Activated naive CD8-positive, alpha-beta T cell treated with anti-CD3 and anti-CD28 coated beads, Interleukin-2, amount 10 ng/mL, durations not matched to agents 7 days and 5 days (primary cell): ENCODE measurements at regions not wholly inside any gene's neighbourhood (a gene's known extent, or its start where the extent isn't known, plus 50 kb on each side); places are given as distances from the start of the nearest gene placed in this dataset.
"Not testable (repeated sequence)": the region's sequence is repeated elsewhere in the genome, so short reads cannot be mapped to it uniquely, and the experiment has no call there.

Experiments
- ATAC-seq: fragments of 150-1000 bp; cut with Tn5 transposase; one replicate; pipeline ENCODE4 v1.10.0; 2021; ENCODE audit warnings: low read depth, moderate library complexity
- POLR2A ChIA-PET: fragments of 350-600 bp; sonication (Branson Sonifier 250); formaldehyde crosslinking; loops from one replicate; lab custom pipeline; 2021; ENCODE audit warnings: antibody characterized with exemption; lab: Charles Lee
- DNase-seq: peaks from one replicate; pipeline ENCODE4 v3.0.0; 2021
- H3K27ac Mint-ChIP-seq: one replicate; pipeline ENCODE4 v1.8.0; 2022; ENCODE audit warnings: mild to moderate bottlenecking, mixed read lengths
- H3K27me3 Mint-ChIP-seq: one replicate; pipeline ENCODE4 v1.8.0; 2022; ENCODE audit warnings: mild to moderate bottlenecking, moderate library complexity, mixed read lengths
- H3K36me3 Mint-ChIP-seq: one replicate; pipeline ENCODE4 v1.8.0; 2021; ENCODE audit warnings: mild to moderate bottlenecking, mixed read lengths
- H3K4me1 Mint-ChIP-seq: one replicate; pipeline ENCODE4 v1.8.0; 2021; ENCODE audit warnings: mixed read lengths
- H3K4me3 Mint-ChIP-seq: one replicate; pipeline ENCODE4 v1.8.0; 2022; ENCODE audit warnings: mild to moderate bottlenecking, moderate library complexity, mixed read lengths
- H3K9me3 Mint-ChIP-seq: one replicate; pipeline ENCODE4 v1.8.0; 2021; ENCODE audit warnings: mixed read lengths

DNA sequence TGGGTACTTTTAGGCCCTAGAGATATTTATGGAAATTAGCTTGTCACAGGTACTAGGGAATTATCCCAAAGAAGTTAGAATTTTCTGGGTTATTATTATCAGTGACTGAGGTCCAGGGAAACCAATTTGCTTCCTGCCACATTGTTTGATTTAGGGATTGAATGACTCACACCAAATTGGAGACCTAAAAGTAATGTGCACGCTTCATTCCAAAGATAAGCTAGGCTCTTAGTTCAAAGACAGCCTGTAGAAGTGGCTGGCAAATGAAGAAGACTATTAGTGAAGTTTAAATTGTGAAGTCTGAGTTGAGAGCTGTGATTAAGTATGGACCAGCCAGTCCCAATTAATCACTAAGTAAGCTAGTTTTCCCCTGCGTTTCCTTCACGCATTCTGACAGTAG lies 188.1 kb upstream of the MYO3A start:
- Mint-ChIP-seq H3K27me3 (peaks cover 2% of the 10 kb centered on the region), H3K9me3 (no peaks in the 10 kb centered on the region), H3K36me3 (no peaks in the 10 kb centered on the region), H3K4me3 (no peak overlapping the region), H3K27ac (no peak overlapping the region), H3K4me1 (no peaks in the 10 kb centered on the region)
- ATAC-seq (no peak), DNase-seq (no peak)
- POLR2A ChIA-PET = no interaction called here

DNA sequence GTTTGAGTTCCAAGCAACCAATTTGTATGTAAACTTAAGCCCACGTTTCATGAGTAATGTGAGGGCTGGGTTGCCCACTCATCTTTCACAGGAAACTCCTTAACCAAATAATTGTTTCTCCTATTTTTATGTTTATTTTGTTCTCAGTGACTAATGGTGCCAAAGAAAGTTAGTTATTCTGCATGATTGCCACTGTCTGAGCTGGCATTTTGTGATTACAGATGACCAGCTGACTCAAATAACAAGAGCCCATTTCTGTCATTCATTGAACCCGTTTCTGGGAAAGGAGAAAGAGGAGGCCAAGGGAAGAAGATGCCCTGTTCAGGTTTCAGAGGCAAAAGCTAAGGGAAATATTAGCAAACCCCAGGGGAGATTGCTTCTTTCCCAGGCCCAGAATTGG lies 186.9 kb upstream of the MYO3A start:
- ATAC-seq (no peak), DNase-seq (no peak)
- no peaks in the 10 kb centered on the region for H3K9me3 Mint-ChIP-seq
- H3K27me3 Mint-ChIP-seq = peaks cover 2% of the 10 kb centered on the region
- H3K4me3 Mint-ChIP-seq = no peak overlapping the region
- POLR2A ChIA-PET = no interaction called here
- no peaks in the 10 kb centered on the region for H3K4me1 Mint-ChIP-seq
- no peaks in the 10 kb centered on the region for H3K36me3 Mint-ChIP-seq
- H3K27ac Mint-ChIP-seq = no peak overlapping the region

DNA sequence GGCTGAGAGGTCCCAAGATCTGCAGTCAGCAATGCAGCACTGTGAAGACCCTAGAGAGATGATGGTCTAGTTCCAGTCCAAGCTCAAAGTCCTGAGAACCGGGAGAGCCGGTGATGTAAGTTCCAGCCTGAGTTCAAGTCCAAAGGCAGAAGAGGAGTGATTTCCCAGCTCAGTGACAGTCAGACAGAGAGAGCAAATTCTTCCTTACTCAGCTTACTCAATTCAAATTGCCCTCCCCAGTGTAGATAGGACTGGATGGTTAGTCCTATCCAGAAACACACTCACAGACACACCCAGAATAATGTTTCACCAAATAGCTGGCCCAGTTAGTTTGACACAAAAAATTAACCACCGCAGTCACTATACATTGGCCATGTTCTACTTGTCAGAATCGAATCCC lies 185.5 kb upstream of the MYO3A start:
- DNase-seq = no peak
- ATAC-seq = no peak
- no peak overlapping the region for H3K27ac Mint-ChIP-seq
- H3K4me3 Mint-ChIP-seq = no peak overlapping the region
- no peaks in the 10 kb centered on the region for H3K36me3 Mint-ChIP-seq
- H3K27me3 Mint-ChIP-seq = peaks cover 2% of the 10 kb centered on the region
- no peaks in the 10 kb centered on the region for H3K4me1 Mint-ChIP-seq
- POLR2A ChIA-PET = no interaction called here
- H3K9me3 Mint-ChIP-seq = no peaks in the 10 kb centered on the region

DNA sequence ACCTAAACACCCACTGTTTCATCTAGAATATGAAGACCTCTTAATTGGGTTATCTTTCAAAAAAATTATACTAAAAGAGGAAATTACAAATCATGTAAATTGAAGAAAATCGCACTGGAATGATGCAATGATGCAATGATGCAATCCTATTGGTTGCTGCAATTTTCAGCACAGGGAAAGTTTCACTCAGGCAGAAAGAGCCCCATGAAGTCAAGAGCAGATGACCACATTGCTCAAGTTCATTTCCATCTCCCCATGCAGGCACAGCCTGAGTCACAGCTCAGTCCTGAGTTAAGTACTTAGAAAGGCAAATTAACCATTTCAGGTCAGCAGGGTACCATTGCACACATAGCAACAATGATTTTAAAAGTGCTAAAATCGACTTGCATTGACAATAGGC lies 180.3 kb upstream of the MYO3A start:
- Mint-ChIP-seq H3K4me1 (no peaks in the 10 kb centered on the region), H3K27me3 (no peaks in the 10 kb centered on the region), H3K4me3 (no peak overlapping the region), H3K9me3 (no peaks in the 10 kb centered on the region), H3K36me3 (no peaks in the 10 kb centered on the region), H3K27ac (no peak overlapping the region)
- DNase-seq (no peak), ATAC-seq (no peak)
- POLR2A ChIA-PET = no interaction called here

DNA sequence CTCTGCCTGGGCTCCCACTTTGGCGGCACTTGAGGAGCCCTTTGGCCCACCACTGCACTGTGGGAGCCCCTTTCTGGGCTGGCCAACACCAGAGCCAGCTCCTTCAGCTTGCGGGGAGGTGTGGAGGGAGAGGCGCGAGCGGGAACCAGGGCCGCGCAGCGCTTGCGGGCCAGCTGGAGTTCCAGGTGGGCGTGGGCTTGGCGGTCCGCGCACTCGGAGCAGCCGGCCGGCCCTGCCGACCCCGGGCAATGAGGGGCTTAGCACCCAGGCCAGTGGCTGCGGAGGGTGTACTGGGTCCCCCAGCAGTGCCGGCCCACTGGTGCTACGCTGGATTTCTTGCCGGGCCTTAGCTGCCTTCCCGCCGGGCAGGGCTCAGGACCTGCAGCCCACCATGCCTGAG lies 178.2 kb upstream of the MYO3A start:
- DNase-seq, H3K4me1 Mint-ChIP-seq, H3K9me3 Mint-ChIP-seq, H3K27ac Mint-ChIP-seq, H3K36me3 Mint-ChIP-seq, POLR2A ChIA-PET, ATAC-seq, H3K27me3 Mint-ChIP-seq, H3K4me3 Mint-ChIP-seq: not testable (repeated sequence)

DNA sequence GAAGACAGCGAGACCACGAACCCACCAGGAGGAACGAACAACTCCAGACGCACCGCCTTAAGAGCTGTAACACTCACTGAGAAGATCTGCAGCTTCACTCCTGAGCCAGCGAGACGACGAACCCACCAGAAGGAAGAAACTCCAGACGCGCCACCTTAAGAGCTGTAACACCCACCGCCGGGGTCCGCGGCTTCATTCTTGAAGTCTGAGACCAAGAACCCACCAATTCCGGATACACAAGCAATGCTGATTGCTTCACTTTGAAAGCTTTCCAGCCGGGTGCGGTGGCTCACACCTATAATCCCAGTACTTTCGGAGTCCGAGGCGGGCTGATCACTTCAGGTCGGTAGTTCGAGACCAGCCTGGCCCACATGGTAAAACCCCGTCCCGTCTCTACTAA lies 177.2 kb upstream of the MYO3A start:
- no peak overlapping the region for H3K27ac Mint-ChIP-seq
- H3K4me3 Mint-ChIP-seq = no peak overlapping the region
- DNase-seq = no peak
- H3K36me3 Mint-ChIP-seq = no peaks in the 10 kb centered on the region
- H3K4me1 Mint-ChIP-seq = no peaks in the 10 kb centered on the region
- H3K27me3 Mint-ChIP-seq = peaks cover 2% of the 10 kb centered on the region
- H3K9me3 Mint-ChIP-seq = no peaks in the 10 kb centered on the region
- POLR2A ChIA-PET = no interaction called here
- ATAC-seq = no peak

DNA sequence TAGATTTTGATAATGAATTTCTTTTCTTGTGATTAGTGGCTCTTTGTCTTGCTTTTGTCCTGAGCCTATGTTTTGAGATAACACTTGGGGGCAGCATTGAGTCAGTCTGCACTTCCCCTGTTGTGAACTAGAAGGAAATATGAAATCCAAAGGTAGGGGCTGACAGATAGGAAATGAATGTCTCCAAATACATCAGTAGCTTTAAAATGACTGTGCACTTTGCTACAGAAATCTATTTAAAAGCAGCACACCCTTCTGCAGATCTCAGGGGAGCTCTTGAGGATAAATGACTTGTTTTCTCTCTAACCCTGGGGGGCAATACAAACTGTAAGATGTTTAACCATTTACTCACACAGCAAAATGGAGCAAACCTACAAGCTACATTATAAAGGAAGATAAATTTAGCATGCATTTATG lies 176.0 kb upstream of the MYO3A start:
- Mint-ChIP-seq H3K27me3 (peaks cover 2% of the 10 kb centered on the region), H3K36me3 (no peaks in the 10 kb centered on the region), H3K4me1 (no peaks in the 10 kb centered on the region), H3K4me3 (no peak overlapping the region), H3K27ac (no peak overlapping the region), H3K9me3 (no peaks in the 10 kb centered on the region)
- DNase-seq (no peak), ATAC-seq (no peak)
- POLR2A ChIA-PET = no interaction called here

DNA sequence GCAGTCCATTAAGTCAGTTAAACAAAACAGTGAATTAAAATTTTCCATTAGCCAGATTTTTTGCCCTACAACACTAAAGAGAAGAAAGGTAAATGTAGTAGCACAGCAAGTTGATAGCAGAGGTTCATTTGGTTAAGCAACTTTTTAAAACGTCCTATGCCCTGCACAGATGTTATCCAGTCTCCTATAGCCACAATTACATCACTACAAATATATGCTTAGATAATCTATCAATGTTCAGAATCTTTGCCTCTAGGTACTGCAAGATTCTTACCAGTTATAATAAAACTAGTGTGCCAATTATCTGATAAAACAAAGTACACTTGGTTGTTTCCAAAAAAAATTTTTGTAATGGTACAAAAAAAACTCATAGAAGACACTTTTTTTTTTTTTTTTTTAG lies 175.5 kb upstream of the MYO3A start:
- H3K27ac Mint-ChIP-seq = no peak overlapping the region
- ATAC-seq = no peak
- no peaks in the 10 kb centered on the region for H3K36me3 Mint-ChIP-seq
- no peaks in the 10 kb centered on the region for H3K9me3 Mint-ChIP-seq
- no peak for DNase-seq
- H3K4me1 Mint-ChIP-seq = no peaks in the 10 kb centered on the region
- H3K27me3 Mint-ChIP-seq = peaks cover 2% of the 10 kb centered on the region
- H3K4me3 Mint-ChIP-seq = no peak overlapping the region
- POLR2A ChIA-PET = no interaction called here

DNA sequence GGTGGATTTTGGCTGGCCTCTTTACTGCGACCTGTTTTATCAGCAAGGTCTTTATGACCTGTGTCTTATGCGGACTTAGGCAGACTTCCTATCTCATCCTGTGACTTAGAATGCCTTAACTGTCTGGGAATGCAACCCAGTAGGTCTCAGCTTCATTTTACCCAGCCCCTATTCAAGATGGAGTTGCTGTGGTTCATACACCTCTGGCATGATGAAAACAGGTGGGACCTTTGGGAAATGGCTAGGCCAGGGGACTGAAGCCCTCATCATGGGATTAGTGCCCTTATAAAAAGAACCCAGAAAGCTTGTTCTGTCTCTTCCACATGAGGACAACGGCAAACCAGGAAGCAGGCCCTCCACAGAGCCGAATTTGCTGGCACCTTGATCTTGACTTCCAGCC lies 172.1 kb upstream of the MYO3A start:
- no peak overlapping the region for H3K4me3 Mint-ChIP-seq
- no peaks in the 10 kb centered on the region for H3K36me3 Mint-ChIP-seq
- ATAC-seq (no peak), DNase-seq (no peak)
- POLR2A ChIA-PET = no interaction called here
- no peaks in the 10 kb centered on the region for H3K4me1 Mint-ChIP-seq
- H3K9me3 Mint-ChIP-seq = no peaks in the 10 kb centered on the region
- no peak overlapping the region for H3K27ac Mint-ChIP-seq
- H3K27me3 Mint-ChIP-seq = peaks cover 4% of the 10 kb centered on the region

DNA sequence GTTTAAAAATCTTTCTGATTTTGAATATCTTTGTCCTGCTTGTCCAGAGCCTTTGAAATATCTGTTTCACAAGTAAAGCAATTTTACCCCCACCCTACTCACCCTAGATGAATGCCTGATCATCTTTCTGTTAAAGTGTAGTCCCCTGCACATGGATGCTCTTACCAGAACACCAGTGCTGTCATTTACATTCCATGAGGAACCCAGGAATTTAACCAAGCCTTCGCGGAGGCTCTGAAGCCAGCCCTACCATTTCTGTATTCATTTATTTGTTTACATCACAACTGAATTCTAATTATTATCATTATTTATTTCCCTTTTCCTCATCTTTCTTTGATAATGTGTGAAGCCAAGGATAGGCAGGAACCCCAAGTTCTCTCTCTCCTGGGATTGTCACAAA lies 167.8 kb upstream of the MYO3A start:
- Mint-ChIP-seq H3K4me1 (no peaks in the 10 kb centered on the region), H3K9me3 (no peaks in the 10 kb centered on the region), H3K4me3 (no peak overlapping the region), H3K27me3 (peaks cover 7% of the 10 kb centered on the region), H3K36me3 (no peaks in the 10 kb centered on the region), H3K27ac (no peak overlapping the region)
- POLR2A ChIA-PET = no interaction called here
- ATAC-seq (no peak), DNase-seq (no peak)

DNA sequence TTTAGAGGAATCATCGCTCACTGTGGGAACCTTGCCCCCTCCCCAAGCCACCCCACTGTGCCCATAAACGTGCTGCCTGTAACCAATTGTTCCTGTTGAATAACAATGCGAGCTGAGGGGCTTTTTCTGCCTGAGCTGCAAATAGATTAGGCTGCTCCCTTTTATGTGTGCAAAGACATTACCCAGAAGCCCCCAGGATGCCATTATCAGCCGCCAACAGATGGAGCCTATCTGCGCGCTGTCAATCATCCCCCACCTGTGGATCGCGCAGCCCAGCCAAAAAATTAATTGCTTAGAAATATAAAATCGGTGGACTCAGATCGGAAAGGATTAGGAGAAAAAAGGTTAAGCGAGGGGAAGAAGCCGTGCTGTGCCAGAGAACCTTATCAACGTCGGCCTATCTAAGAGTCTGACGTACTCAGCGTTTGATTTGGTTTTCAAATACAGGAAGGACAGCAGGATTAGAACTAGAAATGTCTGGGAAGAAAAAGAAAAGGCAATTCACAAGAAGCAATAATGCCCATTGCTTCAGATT lies 167.3 kb upstream of the MYO3A start:
- no peak for DNase-seq
- ATAC-seq = no peak
- H3K27me3 Mint-ChIP-seq = peaks cover 7% of the 10 kb centered on the region
- no peaks in the 10 kb centered on the region for H3K9me3 Mint-ChIP-seq
- no peak overlapping the region for H3K27ac Mint-ChIP-seq
- POLR2A ChIA-PET = no interaction called here
- H3K4me1 Mint-ChIP-seq = no peaks in the 10 kb centered on the region
- no peaks in the 10 kb centered on the region for H3K36me3 Mint-ChIP-seq
- H3K4me3 Mint-ChIP-seq = no peak overlapping the region

DNA sequence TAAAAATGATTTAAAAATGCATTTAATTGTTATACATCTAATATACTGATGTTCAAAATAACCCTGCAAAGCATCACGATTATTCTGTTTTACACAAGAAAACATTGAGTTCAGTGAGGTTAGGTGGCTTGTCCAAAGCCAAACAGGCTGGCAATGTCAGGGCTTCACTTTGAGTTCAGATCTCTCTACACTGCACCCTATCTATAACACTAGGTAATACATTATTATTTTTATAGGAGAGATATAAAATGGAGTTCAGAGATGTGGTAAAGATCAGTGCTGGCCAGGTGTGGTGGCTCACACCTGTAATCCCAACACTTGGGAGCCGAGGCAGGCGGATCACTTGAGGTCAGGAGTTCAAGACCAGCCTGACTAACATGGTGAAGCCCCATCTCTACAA lies 165.9 kb upstream of the MYO3A start:
- no peaks in the 10 kb centered on the region for H3K36me3 Mint-ChIP-seq
- no peaks in the 10 kb centered on the region for H3K4me1 Mint-ChIP-seq
- ATAC-seq (no peak), DNase-seq (no peak)
- no peaks in the 10 kb centered on the region for H3K9me3 Mint-ChIP-seq
- POLR2A ChIA-PET = no interaction called here
- no peak overlapping the region for H3K27ac Mint-ChIP-seq
- peaks cover 7% of the 10 kb centered on the region for H3K27me3 Mint-ChIP-seq
- H3K4me3 Mint-ChIP-seq = no peak overlapping the region

DNA sequence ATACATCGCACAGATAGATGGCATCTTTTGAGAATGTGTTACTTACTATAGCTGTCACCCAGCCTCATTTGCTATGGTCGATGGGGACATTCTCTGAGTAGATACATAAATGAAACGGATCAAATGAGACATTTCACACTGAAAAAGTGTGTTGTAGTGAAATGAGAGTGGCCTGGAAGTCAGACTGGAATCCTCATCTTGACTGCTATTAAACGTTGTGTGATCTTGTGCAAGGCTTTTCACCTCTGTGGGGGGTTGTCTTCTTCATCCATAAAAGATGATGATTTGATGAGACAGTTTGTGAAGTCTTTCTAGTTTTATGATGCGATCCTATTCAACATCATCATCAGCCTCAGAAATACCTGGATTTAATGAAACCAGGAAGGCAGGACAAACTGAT lies 155.4 kb upstream of the MYO3A start:
- POLR2A ChIA-PET = no interaction called here

DNA sequence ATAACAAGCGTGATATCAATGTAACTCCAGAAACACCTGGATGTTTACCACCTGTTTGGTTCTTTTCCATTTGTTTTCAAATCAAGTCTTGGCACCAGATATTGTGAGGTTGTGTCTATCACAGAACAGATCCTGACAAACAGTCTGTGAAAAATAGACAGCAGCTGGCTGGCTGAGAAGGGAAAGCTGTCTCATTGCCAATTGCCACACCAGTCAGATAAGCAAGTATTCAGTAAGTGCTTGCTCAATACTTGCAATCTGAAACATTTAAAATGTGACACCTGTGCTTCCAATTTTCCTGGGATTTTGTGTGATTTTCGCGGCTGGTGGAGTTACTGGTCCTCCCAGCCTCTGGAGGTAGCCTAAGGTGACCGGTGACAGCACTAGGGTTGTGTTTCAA lies 147.9 kb upstream of the MYO3A start:
- H3K36me3 Mint-ChIP-seq = no peaks in the 10 kb centered on the region
- peaks cover 2% of the 10 kb centered on the region for H3K27me3 Mint-ChIP-seq
- ATAC-seq (no peak), DNase-seq (no peak)
- POLR2A ChIA-PET = no interaction called here
- no peak overlapping the region for H3K27ac Mint-ChIP-seq
- H3K4me1 Mint-ChIP-seq = no peaks in the 10 kb centered on the region
- H3K4me3 Mint-ChIP-seq = no peak overlapping the region
- no peaks in the 10 kb centered on the region for H3K9me3 Mint-ChIP-seq

More for the DNA sequence above, 155.4 kb upstream of the MYO3A start:
- Mint-ChIP-seq H3K4me1 (no peaks in the 10 kb centered on the region), H3K9me3 (peaks cover 2% of the 10 kb centered on the region), H3K27ac (no peak overlapping the region), H3K4me3 (no peak overlapping the region), H3K27me3 (no peaks in the 10 kb centered on the region), H3K36me3 (no peaks in the 10 kb centered on the region)
- ATAC-seq (no peak), DNase-seq (no peak)

DNA sequence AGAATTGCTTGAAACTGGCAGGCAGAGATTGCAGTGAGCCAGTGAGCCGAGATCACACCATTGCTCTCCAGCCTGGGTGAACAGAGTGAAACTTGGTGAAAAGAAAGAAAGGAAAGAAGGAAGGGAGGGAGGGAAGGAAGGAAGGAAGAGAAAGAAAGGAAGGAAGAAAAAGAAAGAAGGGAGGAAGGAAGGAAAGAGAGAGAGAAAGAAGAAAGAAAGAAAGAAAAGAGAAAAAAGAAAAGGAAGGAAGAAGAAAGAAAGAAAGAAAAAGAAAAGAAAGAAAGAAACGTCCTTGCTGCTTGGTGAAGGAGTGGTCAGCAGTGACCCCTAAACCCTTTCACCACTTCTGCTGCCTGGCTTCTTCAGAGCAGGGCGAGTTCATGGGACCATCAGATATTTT lies 147.1 kb upstream of the MYO3A start:
- H3K36me3 Mint-ChIP-seq = no peaks in the 10 kb centered on the region
- POLR2A ChIA-PET = no interaction called here
- no peak for DNase-seq
- H3K4me1 Mint-ChIP-seq = no peaks in the 10 kb centered on the region
- ATAC-seq = no peak
- H3K9me3 Mint-ChIP-seq = no peaks in the 10 kb centered on the region
- no peak overlapping the region for H3K27ac Mint-ChIP-seq
- H3K27me3 Mint-ChIP-seq = peaks cover 2% of the 10 kb centered on the region
- no peak overlapping the region for H3K4me3 Mint-ChIP-seq
